ENCODE measurements at regions not wholly inside any gene's neighbourhood (a gene's known extent, or its start where the extent isn't known, plus 50 kb on each side); places are given as distances from the start of the nearest gene placed in this dataset.

- TF ChIP-seq CTCF (IDR thresholded peaks at IDR 0.05), result no peak
- no peak for TF ChIP-seq POLR2AphosphoS5 (IDR thresholded peaks at IDR 0.05; ENCODE audit: insufficient read depth in 1 of 2, low read depth in 1 of 2)
Measured at GRCh38 chr4:189232274-189232673, 708.4 kb upstream of the FRG1 start.
